ENCODE measurements at regions not wholly inside any gene's neighbourhood (a gene's known extent, or its start where the extent isn't known, plus 50 kb on each side); places are given as distances from the start of the nearest gene placed in this dataset.

DNA sequence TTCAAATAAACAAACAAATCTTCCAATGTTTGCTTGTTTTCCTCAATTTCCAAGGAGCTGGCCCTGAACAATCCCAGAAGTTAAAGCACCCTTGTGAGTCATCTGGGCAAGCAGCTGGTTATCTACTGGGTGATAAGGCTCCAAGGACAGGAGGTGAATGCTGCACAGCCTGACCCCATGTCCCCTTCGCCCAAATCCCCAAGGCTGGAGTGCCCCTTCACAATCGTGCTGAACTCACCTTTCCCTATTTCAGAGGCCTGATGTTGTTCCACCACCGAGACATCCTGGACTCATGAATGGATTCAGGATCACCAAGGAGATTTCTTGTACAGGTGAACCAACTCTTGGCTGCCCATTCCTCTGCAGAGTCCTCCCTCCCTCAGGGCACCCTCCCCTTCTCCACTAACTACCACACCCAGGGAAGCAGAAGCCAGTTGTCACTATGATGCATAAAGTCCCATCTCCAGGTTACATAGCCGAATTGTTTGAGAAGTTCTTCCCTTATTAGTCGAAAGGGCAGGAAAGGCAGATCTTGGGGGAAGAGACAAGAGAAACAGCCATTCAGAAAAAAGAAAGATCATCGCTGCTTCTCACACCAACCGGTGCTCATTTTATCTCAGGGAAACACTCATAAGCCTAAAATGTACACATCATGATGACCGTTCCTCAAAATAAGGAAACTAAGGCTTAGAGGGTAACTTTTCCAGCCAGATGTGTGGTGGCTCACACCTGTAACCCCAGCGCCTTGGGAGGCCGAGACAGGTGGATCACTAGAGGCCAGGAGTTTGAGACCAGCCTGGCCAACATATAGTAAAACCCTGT, 138.8 kb upstream of the RREB1 start:
- TF ChIP-seq, protein P1, sequence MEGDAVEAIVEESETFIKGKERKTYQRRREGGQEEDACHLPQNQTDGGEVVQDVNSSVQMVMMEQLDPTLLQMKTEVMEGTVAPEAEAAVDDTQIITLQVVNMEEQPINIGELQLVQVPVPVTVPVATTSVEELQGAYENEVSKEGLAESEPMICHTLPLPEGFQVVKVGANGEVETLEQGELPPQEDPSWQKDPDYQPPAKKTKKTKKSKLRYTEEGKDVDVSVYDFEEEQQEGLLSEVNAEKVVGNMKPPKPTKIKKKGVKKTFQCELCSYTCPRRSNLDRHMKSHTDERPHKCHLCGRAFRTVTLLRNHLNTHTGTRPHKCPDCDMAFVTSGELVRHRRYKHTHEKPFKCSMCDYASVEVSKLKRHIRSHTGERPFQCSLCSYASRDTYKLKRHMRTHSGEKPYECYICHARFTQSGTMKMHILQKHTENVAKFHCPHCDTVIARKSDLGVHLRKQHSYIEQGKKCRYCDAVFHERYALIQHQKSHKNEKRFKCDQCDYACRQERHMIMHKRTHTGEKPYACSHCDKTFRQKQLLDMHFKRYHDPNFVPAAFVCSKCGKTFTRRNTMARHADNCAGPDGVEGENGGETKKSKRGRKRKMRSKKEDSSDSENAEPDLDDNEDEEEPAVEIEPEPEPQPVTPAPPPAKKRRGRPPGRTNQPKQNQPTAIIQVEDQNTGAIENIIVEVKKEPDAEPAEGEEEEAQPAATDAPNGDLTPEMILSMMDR (IDR thresholded peaks at IDR 0.05) = no peak
- no peak for TF ChIP-seq POLR2A (IDR thresholded peaks at IDR 0.05)
- Histone ChIP-seq H3K36me3 (no peaks in the 10 kb centered on the region), H3K27me3 (no peaks in the 10 kb centered on the region), H3K4me1 (peaks cover 0 to 5% (median 0%) of the 10 kb centered on the region in 12 donors), H3K9me3 (no peaks in the 10 kb centered on the region), H3K27ac (no peak overlapping the region), H3K4me3 (no peak overlapping the region)
- ATAC-seq (no peak), DNase-seq (no peak)
- WGBS, 4 donors = 84 to 90% (median 89%) methylated on average over 10 of the region's 10 CpGs
- intact Hi-C loops (cut with DNase I) = no loop called here

DNA sequence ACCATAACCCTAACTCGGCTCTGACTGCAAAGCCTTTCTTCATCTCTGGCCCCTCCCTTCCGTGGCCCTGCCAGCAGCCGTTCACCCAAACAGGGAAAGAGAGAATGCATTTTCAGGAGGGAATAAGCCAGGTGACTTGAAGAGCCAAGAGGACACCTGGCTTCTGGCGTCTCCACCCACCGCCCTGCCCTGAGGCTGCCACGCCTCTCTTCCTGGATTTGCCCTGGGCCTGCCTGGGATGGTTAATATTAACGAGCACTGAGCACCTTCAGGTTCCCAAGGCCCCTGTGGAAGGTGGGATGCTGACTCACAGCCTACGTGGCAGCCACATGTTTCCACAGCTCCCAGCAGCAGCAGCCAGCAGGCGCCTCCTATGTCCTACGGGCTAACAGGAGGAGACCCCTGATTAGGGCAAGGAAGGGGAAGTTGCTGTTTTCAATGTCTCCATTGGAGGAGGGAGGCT, 138.0 kb upstream of the RREB1 start:
- Histone ChIP-seq H3K27me3 (no peaks in the 10 kb centered on the region), H3K27ac (no peak overlapping the region), H3K4me3 (no peak overlapping the region), H3K4me1 (peaks cover 0 to 5% (median 0%) of the 10 kb centered on the region in 12 donors), H3K9me3 (no peaks in the 10 kb centered on the region), H3K36me3 (no peaks in the 10 kb centered on the region)
- DNase-seq = no peak
- peak in 1 of 4 donors; percentile 12 for ATAC-seq
- WGBS, 4 donors = 80 to 88% (median 86%) methylated on average over 10 of the region's 10 CpGs
- intact Hi-C loops (cut with DNase I) = loop anchor here in 1 of 10 donors (10.0 kb wide), 1 partner anchor 75 kb away; no protein-coding TSS in a partner anchor
- TF ChIP-seq POLR2A (IDR thresholded peaks at IDR 0.05) = no peak
- TF ChIP-seq, protein P1 (IDR thresholded peaks at IDR 0.05) = no peak

- TF ChIP-seq, protein P1 (IDR thresholded peaks at IDR 0.05) = no peak
- no peak for TF ChIP-seq POLR2A (IDR thresholded peaks at IDR 0.05)
- peaks cover 0 to 13% (median 5%) of the 10 kb centered on the region in 12 donors for H3K4me1 ChIP-seq
- ATAC-seq = no peak
- H3K27ac ChIP-seq = no peak overlapping the region
- no peaks in the 10 kb centered on the region for H3K36me3 ChIP-seq
- intact Hi-C loops (cut with DNase I) = loop anchor here in 1 of 10 donors (10.0 kb wide), 1 partner anchor 74 kb away; no protein-coding TSS in a partner anchor
- no peaks in the 10 kb centered on the region for H3K27me3 ChIP-seq
- no peak for DNase-seq
- 94 to 96% (median 94%) methylated on average over 16 of the region's 16 CpGs for WGBS, 4 donors
- no peak overlapping the region for H3K4me3 ChIP-seq
- H3K9me3 ChIP-seq = no peaks in the 10 kb centered on the region
Measured at GRCh38 chr6:6970851-6971250, 136.9 kb upstream of the RREB1 start.

DNA sequence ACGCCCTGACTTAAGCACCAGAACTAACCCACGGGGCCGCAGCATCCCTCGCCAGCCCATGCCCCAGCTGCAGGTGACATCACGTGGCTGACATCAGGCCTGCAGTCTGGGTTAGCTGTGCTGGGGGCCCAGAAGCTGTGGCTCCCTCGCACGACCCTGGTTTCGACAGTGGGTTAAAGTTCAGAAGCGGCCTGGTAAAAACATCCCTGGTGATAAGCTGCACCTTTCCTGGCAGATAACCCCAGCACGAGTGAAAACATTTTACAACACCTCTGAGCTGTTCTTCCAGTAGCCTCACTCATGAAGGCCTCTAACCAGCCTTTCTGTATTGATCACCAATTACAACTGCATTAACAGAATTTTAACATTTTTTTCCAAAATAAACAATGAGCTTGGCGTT, 136.4 kb upstream of the RREB1 start:
- Histone ChIP-seq H3K4me3 (no peak overlapping the region), H3K27ac (no peak overlapping the region), H3K36me3 (no peaks in the 10 kb centered on the region), H3K4me1 (peaks cover 0 to 18% (median 7%) of the 10 kb centered on the region in 12 donors), H3K27me3 (no peaks in the 10 kb centered on the region), H3K9me3 (no peaks in the 10 kb centered on the region)
- DNase-seq (no peak), ATAC-seq (no peak)
- 67 to 78% (median 73%) methylated on average over 10 to 11 of the region's 11 CpGs for WGBS, 4 donors
- intact Hi-C loops (cut with DNase I) = loop anchor here in 1 of 10 donors (10.0 kb wide), 1 partner anchor 73 kb away; no protein-coding TSS in a partner anchor
- no peak for TF ChIP-seq POLR2A (IDR thresholded peaks at IDR 0.05)
- TF ChIP-seq, protein P1 (IDR thresholded peaks at IDR 0.05) = no peak

Data from heart left ventricle (tissue), 16 donors.